Neural cell (in vitro differentiated cells): ENCODE measurements at regions not wholly inside any gene's neighbourhood (a gene's known extent, or its start where the extent isn't known, plus 50 kb on each side); places are given as distances from the start of the nearest gene placed in this dataset.

ENCODE experiments used
- EP300 ChIP-seq: fragments of 450-650 bp; conservative IDR thresholded peaks from 2 replicates; pipeline ENCODE4 v1.6.1; 2014; ENCODE audit warnings: antibody characterized with exemption, mild to moderate bottlenecking, moderate library complexity; ENCODE audit not compliant: poor library complexity, severe bottlenecking
- EZH2 ChIP-seq: fragments of 200-600, 300-800 bp; shearing (Covaris generic), sonication (generic); IDR thresholded peaks from 2 replicates; pipeline ENCODE4 v1.6.1; 2014; ENCODE audit warnings: antibody characterized with exemption, low read length, borderline replicate concordance, mild to moderate bottlenecking; ENCODE audit not compliant: insufficient read depth, poor library complexity, severe bottlenecking
- MXI1 ChIP-seq: fragments of 450-650 bp; conservative IDR thresholded peaks from 2 replicates; pipeline ENCODE4 v1.6.1; 2014; ENCODE audit warnings: antibody characterized with exemption, mild to moderate bottlenecking; ENCODE audit not compliant: poor library complexity, severe bottlenecking
- POLR2AphosphoS5 ChIP-seq: IDR thresholded peaks from 2 replicates; pipeline ENCODE4 v1.6.1; 2012
- RAD21 ChIP-seq: fragments of 450-650 bp; conservative IDR thresholded peaks from 2 replicates; pipeline ENCODE4 v1.6.1; 2014; ENCODE audit warnings: antibody characterized with exemption, mild to moderate bottlenecking, moderate library complexity
- SMC3 ChIP-seq: fragments of 450-650 bp; conservative IDR thresholded peaks from 2 replicates; pipeline ENCODE4 v1.6.1; 2014; ENCODE audit warnings: antibody characterized with exemption, mild to moderate bottlenecking, moderate library complexity; ENCODE audit not compliant: poor library complexity
- TAF1 ChIP-seq: IDR thresholded peaks from 2 replicates; pipeline ENCODE4 v1.6.1; 2012; ENCODE audit warnings: low read depth
- TF ChIP-seq, protein P1 (sequence below): fragments of 450-650 bp; IDR thresholded peaks from 2 replicates; pipeline ENCODE4 v1.5.1; 2014; ENCODE audit warnings: antibody characterized with exemption, mild to moderate bottlenecking, moderate library complexity; ENCODE audit not compliant: poor library complexity, severe bottlenecking
- TF ChIP-seq, protein P2 (sequence below): IDR thresholded peaks from 2 replicates; pipeline ENCODE4 v1.6.1; 2012; ENCODE audit warnings: borderline replicate concordance

DNA sequence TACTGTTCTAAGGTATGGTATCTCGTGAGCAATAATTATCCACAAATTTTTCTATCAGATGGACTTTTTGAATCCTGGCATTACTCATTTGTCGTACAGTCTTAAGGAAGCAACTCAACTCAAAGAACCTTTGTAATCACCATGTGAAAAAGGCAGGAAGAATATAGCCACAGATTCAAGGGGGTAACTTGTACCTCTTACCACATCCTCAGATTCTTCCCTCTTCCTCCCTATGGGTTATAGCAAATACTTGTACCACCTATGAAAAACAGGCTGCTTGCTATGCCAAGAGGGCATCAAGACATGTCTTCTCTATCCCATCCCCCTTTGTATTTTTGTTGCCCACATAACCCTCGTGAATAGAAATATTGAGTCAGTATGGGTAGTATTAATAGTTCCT, 616.6 kb upstream of the USP24 start:
- TF ChIP-seq, protein P1, sequence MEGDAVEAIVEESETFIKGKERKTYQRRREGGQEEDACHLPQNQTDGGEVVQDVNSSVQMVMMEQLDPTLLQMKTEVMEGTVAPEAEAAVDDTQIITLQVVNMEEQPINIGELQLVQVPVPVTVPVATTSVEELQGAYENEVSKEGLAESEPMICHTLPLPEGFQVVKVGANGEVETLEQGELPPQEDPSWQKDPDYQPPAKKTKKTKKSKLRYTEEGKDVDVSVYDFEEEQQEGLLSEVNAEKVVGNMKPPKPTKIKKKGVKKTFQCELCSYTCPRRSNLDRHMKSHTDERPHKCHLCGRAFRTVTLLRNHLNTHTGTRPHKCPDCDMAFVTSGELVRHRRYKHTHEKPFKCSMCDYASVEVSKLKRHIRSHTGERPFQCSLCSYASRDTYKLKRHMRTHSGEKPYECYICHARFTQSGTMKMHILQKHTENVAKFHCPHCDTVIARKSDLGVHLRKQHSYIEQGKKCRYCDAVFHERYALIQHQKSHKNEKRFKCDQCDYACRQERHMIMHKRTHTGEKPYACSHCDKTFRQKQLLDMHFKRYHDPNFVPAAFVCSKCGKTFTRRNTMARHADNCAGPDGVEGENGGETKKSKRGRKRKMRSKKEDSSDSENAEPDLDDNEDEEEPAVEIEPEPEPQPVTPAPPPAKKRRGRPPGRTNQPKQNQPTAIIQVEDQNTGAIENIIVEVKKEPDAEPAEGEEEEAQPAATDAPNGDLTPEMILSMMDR: no peak
- TF ChIP-seq RAD21 (no peak), POLR2AphosphoS5 (no peak), EP300 (no peak), SMC3 (no peak), TAF1 (no peak), EZH2 (no peak), MXI1 (no peak)
- TF ChIP-seq, protein P2, sequence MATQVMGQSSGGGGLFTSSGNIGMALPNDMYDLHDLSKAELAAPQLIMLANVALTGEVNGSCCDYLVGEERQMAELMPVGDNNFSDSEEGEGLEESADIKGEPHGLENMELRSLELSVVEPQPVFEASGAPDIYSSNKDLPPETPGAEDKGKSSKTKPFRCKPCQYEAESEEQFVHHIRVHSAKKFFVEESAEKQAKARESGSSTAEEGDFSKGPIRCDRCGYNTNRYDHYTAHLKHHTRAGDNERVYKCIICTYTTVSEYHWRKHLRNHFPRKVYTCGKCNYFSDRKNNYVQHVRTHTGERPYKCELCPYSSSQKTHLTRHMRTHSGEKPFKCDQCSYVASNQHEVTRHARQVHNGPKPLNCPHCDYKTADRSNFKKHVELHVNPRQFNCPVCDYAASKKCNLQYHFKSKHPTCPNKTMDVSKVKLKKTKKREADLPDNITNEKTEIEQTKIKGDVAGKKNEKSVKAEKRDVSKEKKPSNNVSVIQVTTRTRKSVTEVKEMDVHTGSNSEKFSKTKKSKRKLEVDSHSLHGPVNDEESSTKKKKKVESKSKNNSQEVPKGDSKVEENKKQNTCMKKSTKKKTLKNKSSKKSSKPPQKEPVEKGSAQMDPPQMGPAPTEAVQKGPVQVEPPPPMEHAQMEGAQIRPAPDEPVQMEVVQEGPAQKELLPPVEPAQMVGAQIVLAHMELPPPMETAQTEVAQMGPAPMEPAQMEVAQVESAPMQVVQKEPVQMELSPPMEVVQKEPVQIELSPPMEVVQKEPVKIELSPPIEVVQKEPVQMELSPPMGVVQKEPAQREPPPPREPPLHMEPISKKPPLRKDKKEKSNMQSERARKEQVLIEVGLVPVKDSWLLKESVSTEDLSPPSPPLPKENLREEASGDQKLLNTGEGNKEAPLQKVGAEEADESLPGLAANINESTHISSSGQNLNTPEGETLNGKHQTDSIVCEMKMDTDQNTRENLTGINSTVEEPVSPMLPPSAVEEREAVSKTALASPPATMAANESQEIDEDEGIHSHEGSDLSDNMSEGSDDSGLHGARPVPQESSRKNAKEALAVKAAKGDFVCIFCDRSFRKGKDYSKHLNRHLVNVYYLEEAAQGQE: no peak
